HG03103 (cell line): ENCODE measurements at regions not wholly inside any gene's neighbourhood (a gene's known extent, or its start where the extent isn't known, plus 50 kb on each side); places are given as distances from the start of the nearest gene placed in this dataset.

Experiments used
- ATAC-seq: cut with Tn5 transposase; IDR thresholded peaks from one replicate; pipeline ENCODE4 v1.9.1; 2021; ENCODE audit warnings: low read depth; ENCODE audit not compliant: unreplicated experiment

DNA sequence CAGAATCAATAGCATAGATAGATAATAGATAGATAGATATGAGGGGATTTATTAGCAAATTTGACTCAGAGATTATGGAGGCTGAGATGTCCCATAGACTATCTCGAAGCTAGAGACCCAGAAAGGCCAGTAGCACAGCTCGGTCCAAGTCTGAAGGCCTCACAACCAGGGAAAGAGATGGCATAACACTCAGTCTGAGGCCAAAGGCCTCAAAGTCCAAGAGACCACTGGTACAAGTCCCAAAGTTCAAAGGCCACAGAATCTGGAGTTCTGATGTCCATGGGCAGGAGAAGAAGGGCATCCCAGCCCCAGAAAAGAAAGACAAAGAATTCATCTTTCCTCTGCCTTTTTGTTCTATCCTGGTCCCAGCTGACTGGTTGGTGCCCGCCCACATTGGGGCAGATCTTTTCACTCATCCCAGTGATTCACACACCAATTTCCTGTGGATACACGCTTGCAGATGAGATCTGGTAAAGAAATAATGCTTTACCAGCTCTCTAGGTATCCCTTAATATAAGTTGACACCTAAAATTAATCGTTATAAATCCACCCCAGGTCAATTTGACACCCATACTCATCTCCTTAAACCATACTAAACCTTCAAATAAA is 127.8 kb upstream of the FBN2 start:
- ATAC-seq: no peak

DNA sequence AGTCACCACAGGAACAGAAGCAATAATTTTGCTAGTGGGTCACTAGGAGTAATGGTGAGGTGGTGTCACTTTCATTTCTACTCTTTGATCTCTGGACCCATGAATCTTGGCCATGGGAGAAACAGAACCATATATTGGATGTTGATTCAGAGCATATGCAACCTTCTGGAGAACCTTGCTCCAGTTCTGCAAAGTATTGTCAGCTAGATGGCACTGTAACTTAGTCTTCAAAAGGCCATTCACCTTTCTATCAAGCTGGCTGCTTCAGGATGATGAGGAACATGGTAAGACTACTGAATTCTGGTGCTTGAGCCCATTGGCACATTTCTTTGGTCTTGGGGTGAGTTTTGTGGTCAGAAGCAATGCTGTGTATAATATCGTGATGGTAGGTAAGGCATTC is 129.1 kb upstream of the FBN2 start:
- no peak for ATAC-seq

DNA sequence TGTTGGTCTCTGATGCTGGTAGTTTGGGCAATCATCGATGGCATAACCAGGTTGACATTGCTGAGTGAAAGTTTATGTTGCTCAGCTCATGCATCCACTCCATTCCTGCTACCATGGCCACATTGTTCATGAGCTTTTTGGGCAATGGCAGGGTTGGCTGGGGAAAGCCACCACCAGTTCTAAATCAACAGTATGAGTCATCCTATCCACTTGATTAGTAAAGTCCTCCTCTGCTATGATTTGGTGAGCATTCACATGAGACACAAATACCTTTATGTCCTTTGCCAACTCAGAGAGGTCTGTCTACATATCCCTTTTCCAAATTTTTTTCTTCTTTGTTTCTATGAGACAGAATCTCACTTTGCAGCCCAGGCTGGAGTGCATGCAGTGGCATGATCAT is 129.7 kb upstream of the FBN2 start:
- no peak for ATAC-seq

DNA sequence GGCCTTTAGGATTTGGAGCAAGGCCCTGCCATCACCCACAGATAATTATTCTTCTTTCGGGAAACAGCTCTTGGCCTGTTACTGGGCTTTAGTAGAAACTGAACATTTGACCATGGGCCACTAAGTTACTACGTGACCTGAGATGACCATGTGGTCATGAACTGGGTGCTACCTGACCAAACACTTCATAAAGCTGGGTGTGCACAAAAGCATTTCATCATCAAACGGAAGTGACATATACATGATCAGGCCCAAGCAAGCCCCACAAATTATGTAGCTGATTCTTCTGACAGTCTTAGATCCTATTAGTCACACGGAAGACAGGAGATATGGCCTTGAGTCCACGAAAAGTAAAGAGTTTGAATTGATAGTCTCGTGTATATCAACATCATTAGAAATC is 130.9 kb upstream of the FBN2 start:
- no peak for ATAC-seq

DNA sequence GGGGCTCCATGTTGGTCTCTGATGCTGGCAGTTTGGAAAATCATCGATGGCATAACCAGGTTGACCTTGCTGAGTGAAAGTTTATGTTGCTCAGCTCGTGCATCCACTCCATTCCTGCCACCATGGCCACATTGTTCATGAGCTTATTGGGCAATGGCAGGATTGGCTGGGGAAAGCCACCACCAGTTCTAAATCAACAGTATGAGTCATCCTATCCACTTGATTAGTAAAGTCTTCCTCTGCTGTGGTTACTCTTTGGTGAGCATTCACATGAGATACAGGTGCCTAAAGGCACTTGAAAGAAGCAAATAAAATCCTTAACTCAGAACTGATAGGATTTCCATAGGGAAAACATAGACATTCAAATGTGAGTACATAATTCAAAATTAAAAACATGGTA is 131.8 kb upstream of the FBN2 start:
- ATAC-seq: no peak

DNA sequence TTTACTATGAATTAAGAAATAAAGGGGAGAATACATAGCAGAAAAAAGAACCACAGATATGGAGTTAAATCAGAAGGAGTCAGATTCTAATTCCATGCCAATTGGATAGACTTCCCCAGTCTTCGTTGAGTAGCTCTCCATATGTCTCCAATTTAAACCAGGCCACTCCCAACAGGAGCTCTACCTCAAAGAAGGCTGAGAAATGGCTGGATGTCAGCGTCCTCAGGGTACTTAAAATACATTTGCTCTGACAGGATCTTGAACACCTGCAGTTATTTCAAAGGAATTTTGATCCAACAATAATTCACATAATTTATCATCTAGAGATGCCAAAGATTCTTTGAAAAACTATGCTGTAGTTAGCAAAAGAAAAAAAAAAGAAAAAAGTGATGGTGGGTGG is 133.9 kb upstream of the FBN2 start:
- ATAC-seq: no peak

DNA sequence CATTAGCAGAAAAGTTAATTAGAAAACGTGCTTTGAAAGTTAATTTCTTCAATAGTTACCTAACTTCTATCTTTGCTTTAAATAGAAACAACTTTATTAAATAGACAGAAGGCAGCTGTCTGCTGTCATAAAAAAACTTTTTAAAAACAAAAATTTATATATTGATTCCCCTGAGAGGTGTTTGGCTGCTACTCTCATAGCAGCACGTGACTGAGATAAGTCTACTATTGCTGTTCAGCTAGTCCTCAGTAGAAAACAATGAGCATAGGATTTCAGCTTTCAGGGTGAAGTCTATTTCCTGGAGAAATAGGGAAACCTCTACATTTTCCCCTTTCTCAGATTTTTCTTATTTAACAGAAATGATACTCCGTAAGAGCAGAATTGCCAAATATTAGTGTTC is 135.0 kb upstream of the FBN2 start:
- no peak for ATAC-seq

DNA sequence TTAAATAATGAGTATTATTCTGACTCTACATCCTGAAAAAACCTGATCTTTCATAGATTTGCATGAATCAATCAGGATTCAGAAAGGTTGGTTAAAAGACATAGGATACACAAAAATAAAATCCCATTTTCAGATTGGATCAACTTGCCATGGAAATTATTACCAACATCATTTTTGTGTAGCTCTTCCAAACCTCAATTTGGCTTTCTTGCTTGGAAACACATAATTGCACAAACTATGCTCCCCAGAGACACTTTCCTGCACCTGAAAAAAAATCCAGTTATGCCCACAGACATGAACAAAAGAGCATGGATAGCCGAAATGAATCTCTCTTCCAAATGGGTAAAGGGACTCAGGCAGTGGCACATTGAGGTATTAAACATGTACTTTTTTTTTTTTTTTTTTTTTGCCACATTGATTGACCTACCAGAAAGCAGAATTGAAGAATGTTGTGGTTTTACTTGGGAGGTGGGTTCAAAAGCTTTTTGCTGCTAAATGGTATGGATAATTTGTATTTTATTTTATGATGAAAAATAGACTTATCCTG is 135.4 kb upstream of the FBN2 start:
- no peak for ATAC-seq

DNA sequence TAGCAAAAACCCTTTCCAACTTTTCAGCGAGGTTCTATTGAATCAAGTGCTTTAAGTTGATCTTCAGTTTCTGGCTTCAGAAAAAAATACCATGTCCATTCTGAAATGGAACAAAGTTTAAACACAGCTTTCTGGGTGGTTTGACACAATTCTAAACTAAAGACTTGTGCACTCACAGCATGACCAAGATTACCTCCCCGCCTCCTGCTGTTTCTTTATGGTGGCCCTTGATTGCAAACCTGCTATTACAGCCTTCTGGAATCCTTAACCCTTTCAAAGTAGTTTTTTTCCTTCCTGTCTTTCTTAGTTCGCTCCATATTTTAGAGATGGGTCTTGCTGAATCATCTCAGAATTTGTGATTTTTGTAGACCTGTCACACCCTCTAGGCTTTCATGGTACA is 135.9 kb upstream of the FBN2 start:
- no peak for ATAC-seq

DNA sequence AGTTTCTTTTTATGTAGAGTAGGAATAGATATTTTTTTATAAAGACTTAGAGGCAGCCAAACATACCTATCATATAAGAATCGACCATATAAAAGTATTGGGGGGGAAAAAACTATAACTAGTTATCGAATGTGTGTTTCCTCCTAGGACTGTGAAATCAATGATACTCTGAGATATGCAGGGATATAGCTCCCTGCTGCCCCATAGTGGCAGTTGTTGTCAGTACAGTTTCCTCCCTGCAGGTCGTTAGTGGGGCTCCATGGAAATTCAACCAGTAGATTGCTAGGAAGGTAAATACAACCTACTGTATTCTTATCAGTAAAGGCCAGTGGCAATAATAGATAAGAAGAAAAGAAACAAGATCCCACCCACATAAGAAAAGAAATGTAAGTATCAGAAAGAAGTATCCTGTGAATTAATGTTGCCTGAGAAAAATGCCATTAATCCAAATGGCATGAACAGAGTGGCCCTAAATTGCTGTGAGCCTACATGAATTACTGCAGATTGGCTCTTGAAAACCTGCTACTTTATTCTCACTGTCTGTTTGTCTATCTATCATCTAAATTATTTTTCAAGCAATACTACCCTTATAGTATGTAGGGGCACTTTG is 136.9 kb upstream of the FBN2 start:
- peak; percentile 99 for ATAC-seq

DNA sequence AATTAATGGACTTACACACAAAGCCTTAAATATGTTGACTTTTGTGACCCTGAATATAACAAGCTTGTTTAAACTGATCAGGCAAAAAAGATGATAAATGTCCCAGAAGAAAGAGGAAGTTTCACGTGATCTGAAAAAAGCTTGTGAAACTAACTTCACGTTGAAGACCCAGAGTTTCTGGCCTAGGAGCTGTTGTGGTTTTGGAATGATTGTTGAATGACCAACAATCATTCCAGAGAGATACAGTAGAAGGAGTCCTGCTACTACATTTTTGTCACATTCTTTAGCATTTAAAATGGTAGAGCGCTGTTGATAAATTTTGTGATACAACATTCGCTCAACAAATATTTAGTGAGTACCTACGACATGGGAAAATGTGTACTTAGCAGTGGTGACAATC is 143.1 kb upstream of the FBN2 start:
- ATAC-seq: no peak

DNA sequence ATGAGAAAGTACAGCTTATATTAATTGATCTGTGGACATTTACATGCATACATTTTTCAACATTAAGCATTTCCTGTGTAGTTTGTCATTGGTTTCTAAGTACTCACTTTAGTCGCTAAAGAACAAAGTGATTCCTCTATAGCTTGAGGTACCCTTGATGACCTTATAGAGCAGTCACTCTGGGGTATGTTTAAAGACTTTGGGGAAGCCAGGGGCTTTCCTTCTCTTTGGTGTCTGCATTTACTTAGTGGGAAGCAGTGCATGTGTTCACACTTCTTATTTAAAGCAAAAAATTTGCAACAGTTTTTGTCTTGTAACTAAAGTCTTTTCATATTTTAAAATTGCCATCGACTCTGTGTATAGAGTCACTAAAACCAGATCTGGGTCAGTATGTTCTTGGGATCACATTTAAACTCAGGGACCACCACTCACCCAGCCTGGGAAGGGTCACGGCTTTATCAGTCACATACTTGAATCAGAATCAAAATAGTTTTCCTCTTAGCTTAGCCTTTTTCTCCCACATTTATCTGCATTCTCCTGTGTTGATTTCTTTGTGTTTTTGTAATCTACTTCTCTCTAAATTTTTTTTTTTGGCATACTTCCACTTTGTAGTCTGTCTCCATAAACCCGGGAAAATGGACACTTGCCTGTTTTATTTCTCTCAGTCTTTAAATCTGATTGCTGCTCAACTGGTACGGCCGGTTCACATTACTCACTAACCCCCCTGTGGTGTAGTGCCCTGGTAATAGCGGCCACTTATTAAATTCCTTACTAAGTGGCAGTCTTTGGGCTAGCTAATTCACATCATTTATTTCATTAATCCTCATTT is 143.9 kb upstream of the FBN2 start:
- ATAC-seq: no peak

DNA sequence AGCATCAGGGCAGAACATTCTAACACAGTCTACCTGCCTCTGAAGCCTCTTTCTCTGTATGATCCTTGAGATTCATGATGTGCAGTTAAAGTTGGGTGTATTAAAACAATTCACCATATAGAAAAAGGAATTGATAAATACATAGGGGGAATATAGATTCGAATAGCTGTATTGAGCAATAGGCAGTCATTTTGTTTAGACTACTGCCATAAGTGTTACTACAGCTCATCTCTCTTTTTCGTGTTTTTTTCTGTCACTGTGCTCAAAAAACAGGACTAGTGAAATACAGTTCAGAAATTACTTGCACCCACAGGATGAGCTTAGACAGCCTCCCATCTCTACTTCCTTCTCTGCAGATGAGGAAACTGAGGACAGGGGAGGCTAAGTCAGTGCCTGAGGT is 144.6 kb upstream of the FBN2 start:
- ATAC-seq: no peak

DNA sequence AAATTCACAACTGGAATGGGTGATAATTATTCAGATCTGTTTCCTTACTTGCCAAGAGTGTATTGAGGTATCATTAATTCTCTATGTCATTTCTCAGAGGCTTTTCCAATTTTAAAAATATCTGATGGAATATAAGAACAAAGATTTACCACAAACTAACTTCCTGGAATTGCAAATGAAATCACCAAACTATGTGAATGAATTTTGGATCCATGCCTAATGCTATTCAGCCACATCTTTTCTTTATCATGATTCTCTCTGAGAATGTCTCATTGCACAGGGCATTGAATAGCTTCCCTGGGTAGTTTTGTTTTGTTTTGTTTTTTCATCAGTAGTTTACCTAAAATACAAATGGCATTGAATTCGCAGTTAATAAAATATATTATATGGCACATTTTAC is 146.9 kb upstream of the FBN2 start:
- ATAC-seq: no peak

DNA sequence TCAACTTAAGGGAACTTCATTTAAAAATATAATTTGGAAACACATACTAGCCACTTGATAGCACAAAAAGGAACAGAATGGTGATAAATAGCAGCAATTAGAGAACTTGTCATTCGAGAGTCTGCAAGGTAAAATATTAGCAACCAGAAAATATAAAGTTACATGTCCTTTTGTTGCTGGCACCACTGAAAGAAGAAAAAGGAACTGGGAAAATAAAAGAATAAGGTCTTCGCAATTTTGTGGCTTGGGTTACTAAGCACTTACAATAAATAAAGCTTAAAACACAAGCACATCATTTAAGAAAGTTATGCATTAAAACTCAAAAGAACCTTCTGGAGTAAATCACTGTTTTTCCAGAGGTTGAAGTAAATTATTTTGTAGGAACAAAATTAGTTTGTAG is 149.9 kb upstream of the FBN2 start:
- ATAC-seq: no peak

DNA sequence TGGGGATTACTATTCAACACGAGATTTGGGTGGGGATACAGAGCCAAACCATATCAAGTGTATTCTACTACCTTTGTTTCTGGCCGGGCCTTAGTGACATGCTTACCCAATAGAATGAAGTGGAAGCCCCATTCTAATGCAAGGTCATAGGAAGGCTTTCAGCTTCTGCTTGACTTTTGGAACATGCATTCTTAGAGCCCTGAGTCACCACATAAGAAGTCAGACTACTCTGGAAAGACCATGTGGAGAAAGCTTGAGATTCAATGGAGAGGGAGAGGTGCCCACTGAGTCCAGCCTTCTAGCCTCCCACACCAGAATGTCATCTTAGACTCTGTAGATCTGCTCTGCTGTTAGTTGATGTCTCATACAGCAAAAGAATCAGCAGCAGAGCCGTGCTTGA is 155.7 kb upstream of the FBN2 start:
- no peak for ATAC-seq

DNA sequence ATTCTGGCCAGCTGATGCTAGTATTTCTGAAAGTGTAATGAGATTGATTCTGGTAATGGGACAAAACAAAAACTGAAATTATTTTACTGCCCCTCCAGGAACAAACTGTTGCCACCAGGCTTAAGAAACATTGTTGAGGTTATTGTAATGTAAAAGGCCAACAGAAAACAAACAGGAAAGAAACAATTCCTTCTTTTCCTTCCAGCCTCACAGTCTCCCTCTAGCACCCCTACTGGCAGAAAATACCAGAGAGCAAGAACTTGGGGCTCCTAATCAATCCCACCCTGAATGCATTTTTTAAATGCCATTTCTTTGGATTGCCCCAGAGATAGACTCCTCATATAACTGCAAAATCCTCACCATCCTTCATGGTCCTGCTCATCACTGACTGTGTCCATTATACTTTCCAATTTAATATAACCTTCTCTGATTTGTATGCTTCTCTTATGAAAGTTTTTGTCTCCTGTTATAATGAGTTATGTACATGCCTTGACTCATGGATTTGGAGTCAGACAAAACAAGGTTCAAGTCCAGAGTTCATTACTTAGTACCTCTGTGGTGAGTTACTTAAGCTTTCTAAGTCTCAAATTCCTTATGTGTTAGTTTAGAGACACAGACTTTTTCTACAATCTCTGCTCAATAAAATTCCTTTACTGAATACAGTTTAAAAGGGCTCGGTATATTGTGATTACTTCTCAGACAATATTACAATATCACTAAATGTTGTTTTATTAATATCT is 157.9 kb upstream of the FBN2 start:
- no peak for ATAC-seq

DNA sequence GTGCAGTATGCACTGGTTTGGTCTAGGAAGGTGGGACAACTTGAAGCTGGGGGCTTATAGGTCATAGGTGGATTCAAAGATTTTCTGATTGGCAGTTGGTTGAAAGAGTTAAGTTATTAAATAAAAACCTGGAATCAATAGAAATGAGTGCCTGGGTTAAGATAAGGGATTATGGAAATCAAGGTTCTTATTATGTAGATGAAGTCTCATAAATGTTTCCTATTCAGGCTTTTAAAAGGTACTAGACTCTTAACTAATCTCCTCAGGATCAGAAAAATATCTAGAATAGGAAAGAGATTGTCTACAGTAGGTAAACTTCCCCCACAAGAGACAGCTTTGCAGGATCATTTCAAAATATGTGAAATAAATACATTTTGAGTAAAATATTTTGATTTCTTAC is 163.3 kb upstream of the FBN2 start:
- no peak for ATAC-seq

DNA sequence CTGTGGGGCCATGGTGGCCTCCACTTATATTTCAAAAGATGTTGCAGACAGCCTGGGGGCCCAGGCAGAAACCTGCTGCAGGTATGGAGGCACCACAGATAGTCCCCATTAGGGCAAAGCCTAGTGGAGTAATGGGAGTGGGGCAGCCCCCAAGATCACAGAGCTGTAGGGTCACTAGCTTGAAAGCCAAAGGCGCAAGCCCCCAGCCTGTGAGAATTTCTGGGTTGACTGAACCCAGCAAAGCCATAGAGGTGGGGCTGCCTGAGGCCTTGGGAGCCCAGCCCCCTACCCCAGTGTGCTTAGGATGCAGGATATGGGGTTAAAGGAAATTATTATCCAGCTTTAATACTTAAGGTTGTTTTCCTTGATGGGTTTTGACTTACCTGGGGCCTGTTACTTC is 165.3 kb upstream of the FBN2 start:
- no peak for ATAC-seq

DNA sequence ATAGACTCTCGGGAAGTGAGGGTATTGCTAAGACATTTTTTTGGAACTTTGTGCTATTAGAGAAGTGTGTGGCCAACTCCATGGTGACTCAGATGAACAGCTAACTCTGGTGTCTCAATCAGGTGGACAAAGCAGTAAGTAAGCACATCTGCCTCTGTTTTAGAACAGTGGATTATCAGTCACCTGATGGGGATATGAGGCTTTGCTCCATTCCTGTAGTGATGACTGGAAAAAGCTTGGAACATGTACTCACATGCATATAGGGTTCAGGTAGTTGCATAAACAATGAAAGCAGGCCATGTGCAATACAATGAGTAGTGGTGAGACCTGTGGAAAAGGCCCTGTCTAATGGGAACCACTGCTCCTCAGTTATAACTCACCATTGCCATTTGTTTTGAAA is 168.2 kb upstream of the FBN2 start:
- ATAC-seq: no peak

DNA sequence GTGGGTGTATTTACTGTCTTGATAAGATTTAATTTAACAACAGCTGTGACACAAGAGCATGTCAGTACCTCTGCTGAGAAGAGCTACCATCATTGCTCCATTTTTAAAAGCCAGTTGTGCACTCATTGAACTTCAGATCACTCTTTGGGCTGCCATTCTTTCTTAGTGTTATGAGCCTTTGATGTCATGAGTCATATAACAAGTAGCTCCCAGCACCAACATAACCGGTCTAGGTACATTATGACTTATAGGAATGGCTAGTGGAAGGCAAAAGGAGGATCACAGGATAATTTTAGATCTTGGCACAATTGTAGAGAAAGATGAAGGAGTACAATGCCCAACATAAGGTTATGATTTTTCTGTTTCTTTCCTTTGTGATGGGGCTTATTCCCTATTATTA is 170.8 kb upstream of the FBN2 start:
- no peak for ATAC-seq
